B cell (primary cell): ENCODE measurements at regions not wholly inside any gene's neighbourhood (a gene's known extent, or its start where the extent isn't known, plus 50 kb on each side); places are given as distances from the start of the nearest gene placed in this dataset.

ENCODE experiments used
- CTCF ChIP-seq: fragments of 200-600 bp; IDR thresholded peaks from one replicate; pipeline ENCODE4 v1.8.0; 2022; ENCODE audit warnings: antibody characterized with exemption, mild to moderate bottlenecking
- EZH2 ChIP-seq: IDR thresholded peaks from 2 replicates; pipeline ENCODE4 v1.6.1; 2012; ENCODE audit warnings: borderline replicate concordance, low read depth, mild to moderate bottlenecking, moderate library complexity, low read length; ENCODE audit not compliant: insufficient read depth, poor library complexity, severe bottlenecking

- TF ChIP-seq CTCF, result no peak
- TF ChIP-seq EZH2, result no peak
These were observed 295.3 kb downstream of the VPS13C start for GRCh38 chr15:61764981-61765380.
